CD4-positive, alpha-beta T cell treated with Interferon gamma for 1 hour (primary cell): ENCODE measurements at regions not wholly inside any gene's neighbourhood (a gene's known extent, or its start where the extent isn't known, plus 50 kb on each side); places are given as distances from the start of the nearest gene placed in this dataset.
"Not testable (repeated sequence)": the region's sequence is repeated elsewhere in the genome, so short reads cannot be mapped to it uniquely, and the experiment has no call there.

ENCODE experiments used
- DNase-seq: peaks from one replicate; pipeline ENCODE4 v3.0.0-alpha.2; 2020

GRCh38 chrX:45437186-45437585 lies 236.5 kb upstream of the DIPK2B start:
- no peak for DNase-seq

- DNase-seq = no peak
Observed at GRCh38 chrX:45435481-45435880, 234.8 kb upstream of the DIPK2B start.

- no peak for DNase-seq
Observed at GRCh38 chrX:45434231-45434630, 233.6 kb upstream of the DIPK2B start.

- DNase-seq = no peak
Observed at GRCh38 chrX:45428831-45429230, 228.2 kb upstream of the DIPK2B start.

- DNase-seq = no peak
Observed at GRCh38 chrX:45424326-45424725, 223.7 kb upstream of the DIPK2B start.

GRCh38 chrX:45422216-45422925 lies 221.7 kb upstream of the DIPK2B start:
- no peak for DNase-seq

GRCh38 chrX:45421806-45422205 lies 221.1 kb upstream of the DIPK2B start:
- DNase-seq = no peak

- DNase-seq = no peak
Observed at GRCh38 chrX:45404206-45404605, 203.5 kb upstream of the DIPK2B start.

GRCh38 chrX:45401923-45402322 lies 201.2 kb upstream of the DIPK2B start:
- DNase-seq = no peak

- not testable (repeated sequence) for DNase-seq
Observed at GRCh38 chrX:45400951-45401725, 200.5 kb upstream of the DIPK2B start.

- DNase-seq = no peak
Observed at GRCh38 chrX:45400027-45400779, 199.5 kb upstream of the DIPK2B start.

GRCh38 chrX:45385757-45386156 lies 185.1 kb upstream of the DIPK2B start:
- no peak for DNase-seq

GRCh38 chrX:45381841-45382240 lies 181.2 kb upstream of the DIPK2B start:
- DNase-seq = no peak

GRCh38 chrX:45381366-45381765 lies 180.7 kb upstream of the DIPK2B start:
- DNase-seq = no peak

GRCh38 chrX:45379236-45379635 lies 178.6 kb upstream of the DIPK2B start:
- DNase-seq = no peak

- no peak for DNase-seq
Observed at GRCh38 chrX:45372151-45372550, 171.5 kb upstream of the DIPK2B start.

- no peak for DNase-seq
Observed at GRCh38 chrX:45368705-45369104, 168.0 kb upstream of the DIPK2B start.

- DNase-seq = no peak
Observed at GRCh38 chrX:45363596-45363995, 162.9 kb upstream of the DIPK2B start.

GRCh38 chrX:45360571-45360970 lies 159.9 kb upstream of the DIPK2B start:
- DNase-seq = no peak

- DNase-seq = no peak
Observed at GRCh38 chrX:45358392-45358791, 157.7 kb upstream of the DIPK2B start.

- no peak for DNase-seq
Observed at GRCh38 chrX:45353456-45353855, 152.8 kb upstream of the DIPK2B start.

GRCh38 chrX:45352611-45353010 lies 151.9 kb upstream of the DIPK2B start:
- DNase-seq = no peak

- no peak for DNase-seq
Observed at GRCh38 chrX:45351478-45351877, 150.8 kb upstream of the DIPK2B start.

GRCh38 chrX:45348296-45348695 lies 147.6 kb upstream of the DIPK2B start:
- no peak for DNase-seq
